Ectodermal cell (in vitro differentiated cells): ENCODE measurements at regions not wholly inside any gene's neighbourhood (a gene's known extent, or its start where the extent isn't known, plus 50 kb on each side); places are given as distances from the start of the nearest gene placed in this dataset.
"Not testable (repeated sequence)": the region's sequence is repeated elsewhere in the genome, so short reads cannot be mapped to it uniquely, and the experiment has no call there.

Experiments used
- H3K27ac ChIP-seq: 2 replicates; pipeline ENCODE4 v1.7.0; 2013; ENCODE audit warnings: mild to moderate bottlenecking, low read depth, low read length; ENCODE audit not compliant: insufficient read depth, poor library complexity, severe bottlenecking
- H3K27me3 ChIP-seq: 2 replicates; pipeline ENCODE4 v1.7.0; 2013; ENCODE audit warnings: mild to moderate bottlenecking, low read length; ENCODE audit not compliant: insufficient read depth, control insufficient read depth, poor library complexity, severe bottlenecking
- H3K36me3 ChIP-seq: one replicate; pipeline ENCODE4 v1.7.0; 2013; ENCODE audit warnings: low read length; ENCODE audit not compliant: control insufficient read depth, insufficient read depth
- H3K4me1 ChIP-seq: one replicate; pipeline ENCODE4 v1.7.0; 2013; ENCODE audit warnings: low read length; ENCODE audit not compliant: control insufficient read depth, insufficient read depth
- H3K4me3 ChIP-seq: 2 replicates; pipeline ENCODE4 v1.7.0; 2013; ENCODE audit warnings: low read depth, low read length, control low read depth; ENCODE audit not compliant: insufficient read depth
- H3K9me3 ChIP-seq: 2 replicates; pipeline ENCODE4 v1.7.0; 2013; ENCODE audit warnings: mild to moderate bottlenecking, low read length, moderate library complexity; ENCODE audit not compliant: control insufficient read depth
- WGBS, 2 experiments: methylation state at CpG; one replicate each; pipeline ENCODE4 v1.1.7; 2013; ENCODE audit warnings: missing lambda C conversion rate in 2 of 2; 5-methylcytosine and 5-hydroxymethylcytosine counted together

DNA sequence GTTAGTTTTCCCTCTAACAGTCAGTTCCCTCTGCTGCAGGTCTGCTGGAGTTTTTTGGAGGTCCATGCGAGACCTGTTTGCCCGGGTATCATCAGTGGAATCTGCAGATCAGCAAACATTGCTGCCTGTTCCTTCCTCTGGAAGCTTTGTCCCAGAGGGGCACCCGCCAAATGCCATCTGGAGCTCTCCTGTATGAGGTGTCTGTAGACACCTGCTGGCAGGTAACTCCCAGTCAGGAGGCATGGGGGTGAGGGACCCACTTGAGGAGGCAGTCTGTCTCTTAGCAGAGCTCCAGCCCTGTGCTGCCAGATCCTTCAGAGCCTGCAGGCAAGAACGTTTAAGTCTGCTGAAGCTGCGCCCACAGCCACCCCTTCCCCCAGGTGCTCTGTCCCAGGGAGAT lies 884.3 kb upstream of the GRIA3 start:
- not testable (repeated sequence) for H3K27me3 ChIP-seq, H3K9me3 ChIP-seq, H3K36me3 ChIP-seq, H3K27ac ChIP-seq, H3K4me3 ChIP-seq, H3K4me1 ChIP-seq
- 91 to 94% methylated on average over 3 to 5 of the region's 5 CpGs for WGBS, 2 experiments

DNA sequence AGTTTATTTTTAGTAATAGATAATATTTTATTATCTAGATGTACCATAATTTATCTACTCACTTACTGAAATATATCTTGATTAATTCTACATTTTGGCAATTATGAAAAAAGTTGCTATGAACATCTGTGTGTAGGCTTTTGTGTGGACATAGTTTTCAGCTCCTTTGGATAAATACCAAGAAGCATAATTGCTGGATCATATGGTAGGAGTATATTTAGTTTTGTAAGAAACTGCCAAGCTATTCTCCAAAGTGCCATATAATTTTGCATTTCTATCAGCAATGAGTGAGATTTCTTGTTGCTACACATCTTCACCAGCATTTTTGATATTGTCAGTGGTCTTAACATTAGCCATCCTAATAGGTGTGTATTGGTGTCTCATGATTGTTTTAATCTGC lies 882.6 kb upstream of the GRIA3 start:
- Histone ChIP-seq H3K36me3 (no peaks in the 10 kb centered on the region), H3K4me3 (no peak overlapping the region), H3K27ac (no peak overlapping the region), H3K27me3 (no peaks in the 10 kb centered on the region), H3K4me1 (no peaks in the 10 kb centered on the region), H3K9me3 (no peaks in the 10 kb centered on the region)

DNA sequence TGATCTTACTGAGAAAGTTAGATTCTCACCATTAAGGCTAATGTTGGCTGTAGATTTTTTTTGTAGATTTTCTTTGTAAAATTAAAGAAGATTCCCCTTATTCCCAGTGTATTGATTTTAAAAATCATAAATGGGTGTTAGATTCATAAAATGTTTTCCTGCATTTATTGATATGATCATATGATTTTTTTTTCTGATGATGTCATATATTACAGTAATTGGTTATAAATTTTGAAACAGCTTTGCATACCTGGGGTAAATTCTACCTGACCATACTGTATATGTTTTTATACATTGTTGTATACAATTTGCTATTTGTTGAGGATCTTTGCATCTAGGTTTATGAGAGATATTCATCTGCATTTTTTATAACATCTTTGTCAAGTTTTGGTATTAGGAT lies 880.3 kb upstream of the GRIA3 start:
- Histone ChIP-seq H3K4me1 (no peaks in the 10 kb centered on the region), H3K27me3 (no peaks in the 10 kb centered on the region), H3K4me3 (no peak overlapping the region), H3K9me3 (no peaks in the 10 kb centered on the region), H3K36me3 (no peaks in the 10 kb centered on the region), H3K27ac (no peak overlapping the region)

DNA sequence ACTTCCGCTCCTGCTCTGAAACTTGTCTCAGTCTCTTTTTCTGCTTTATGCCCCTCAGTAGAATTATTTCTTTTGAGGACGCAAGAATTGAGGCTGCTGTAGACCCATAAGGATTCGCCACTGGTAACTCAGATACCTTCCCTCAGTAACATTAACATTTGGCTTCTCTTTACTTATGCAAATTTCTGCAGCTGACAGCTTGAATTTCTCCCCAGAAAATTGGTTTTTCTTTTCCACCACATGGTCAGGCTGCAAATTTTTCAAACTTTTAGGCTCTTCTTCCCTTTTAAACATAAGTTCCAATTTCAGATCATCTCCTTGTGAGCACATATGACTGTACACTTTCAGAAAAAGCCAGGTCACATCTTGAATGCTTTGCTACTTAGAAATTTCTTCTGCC lies 839.3 kb upstream of the GRIA3 start:
- H3K4me1 ChIP-seq, result no peaks in the 10 kb centered on the region
- WGBS, 2 experiments, result 87 to 88% methylated on average over 3 of the region's 3 CpGs
- no peak overlapping the region for H3K27ac ChIP-seq
- H3K27me3 ChIP-seq, result no peaks in the 10 kb centered on the region
- no peaks in the 10 kb centered on the region for H3K36me3 ChIP-seq
- H3K9me3 ChIP-seq, result no peaks in the 10 kb centered on the region
- no peak overlapping the region for H3K4me3 ChIP-seq

DNA sequence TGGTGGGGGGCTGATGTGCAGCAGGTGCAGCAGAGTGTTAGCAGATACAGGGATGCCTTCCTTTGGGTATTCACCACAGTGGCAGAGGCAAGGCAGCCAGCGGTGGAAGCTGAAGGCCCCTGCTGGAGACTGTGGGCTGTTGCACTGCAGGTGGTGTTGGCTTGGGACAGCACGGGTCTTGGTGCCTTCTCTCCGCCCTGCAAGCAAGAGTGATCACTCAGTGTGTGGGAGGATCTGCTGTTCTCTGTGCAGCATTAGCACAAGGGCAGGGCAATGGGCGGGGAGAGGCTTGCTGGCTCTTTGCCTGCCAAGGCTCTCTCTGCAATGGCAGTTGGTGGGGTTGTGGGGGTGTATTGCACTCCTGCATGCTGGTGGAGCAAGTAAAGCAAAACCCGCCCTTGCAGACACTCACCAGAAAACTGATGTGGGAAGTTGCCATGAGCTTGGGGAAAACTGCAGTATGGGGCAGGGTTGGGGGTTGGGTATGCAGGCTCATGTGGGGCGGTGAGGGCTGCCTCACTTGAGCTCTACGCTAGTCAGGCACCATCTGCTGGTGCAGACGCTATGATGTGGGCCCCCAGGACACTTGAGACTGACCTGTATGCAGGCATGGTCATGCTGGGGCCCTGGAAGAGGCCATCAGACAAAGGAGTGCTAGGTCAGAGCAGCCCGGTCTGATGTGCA lies 820.8 kb upstream of the GRIA3 start:
- H3K27me3 ChIP-seq, result no peaks in the 10 kb centered on the region
- 70 to 73% methylated on average over 9 of the region's 9 CpGs for WGBS, 2 experiments
- H3K36me3 ChIP-seq, result no peaks in the 10 kb centered on the region

DNA sequence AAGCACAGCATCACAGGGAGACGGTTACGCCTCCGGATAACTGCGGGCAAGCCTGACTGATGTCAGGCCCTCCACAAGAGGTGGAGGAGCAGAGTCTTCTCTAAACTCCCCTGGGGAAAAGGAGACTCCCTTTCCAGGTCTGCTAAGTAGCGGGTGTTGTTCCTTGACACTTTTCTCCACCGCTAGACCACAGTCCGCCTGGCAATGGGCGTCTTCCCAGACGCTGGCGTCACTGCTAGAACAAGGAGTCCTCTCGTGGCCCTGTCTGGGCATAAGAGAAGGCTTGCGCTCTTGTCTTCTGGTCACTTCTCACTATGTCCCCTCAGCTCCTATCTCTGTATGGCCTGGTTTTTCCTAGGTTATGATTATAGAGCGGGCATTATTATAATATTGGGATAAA lies 808.5 kb upstream of the GRIA3 start:
- not testable (repeated sequence) for H3K27ac ChIP-seq, H3K9me3 ChIP-seq
- 97 to 99% methylated on average over 10 to 12 of the region's 13 CpGs for WGBS, 2 experiments

More for the DNA sequence above, 820.8 kb upstream of the GRIA3 start:
- Histone ChIP-seq H3K4me1 (no peaks in the 10 kb centered on the region), H3K27ac (no peak overlapping the region), H3K4me3 (no peak overlapping the region), H3K9me3 (no peaks in the 10 kb centered on the region)

DNA sequence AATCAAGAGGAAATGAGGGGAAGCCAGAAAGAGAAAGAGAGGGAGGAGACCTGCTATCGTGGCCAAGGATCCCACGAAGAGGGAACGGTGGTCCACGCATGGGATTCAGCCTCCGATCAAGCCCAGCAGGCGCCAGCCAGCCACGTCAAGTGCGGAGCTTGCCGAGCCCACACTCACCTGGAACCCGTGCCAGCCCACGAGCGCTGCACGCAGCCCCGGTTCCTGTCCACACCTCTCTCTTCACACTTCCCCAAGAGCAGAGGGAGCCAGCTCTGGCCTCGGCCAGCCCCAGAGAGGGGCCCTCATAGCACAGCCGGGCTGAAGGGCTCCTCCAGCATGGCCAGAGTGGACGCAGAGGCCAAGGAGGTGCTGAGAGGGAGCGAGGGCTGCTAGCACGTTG lies 795.1 kb upstream of the GRIA3 start:
- no peak overlapping the region for H3K4me3 ChIP-seq
- H3K27me3 ChIP-seq, result no peaks in the 10 kb centered on the region
- 98% methylated on average over 14 to 17 of the region's 19 CpGs for WGBS, 2 experiments
- H3K36me3 ChIP-seq, result no peaks in the 10 kb centered on the region
- H3K27ac ChIP-seq, result no peak overlapping the region
- no peaks in the 10 kb centered on the region for H3K9me3 ChIP-seq
- no peaks in the 10 kb centered on the region for H3K4me1 ChIP-seq

More for the DNA sequence above, 808.5 kb upstream of the GRIA3 start:
- H3K36me3 ChIP-seq, H3K4me1 ChIP-seq, H3K27me3 ChIP-seq, H3K4me3 ChIP-seq: not testable (repeated sequence)

DNA sequence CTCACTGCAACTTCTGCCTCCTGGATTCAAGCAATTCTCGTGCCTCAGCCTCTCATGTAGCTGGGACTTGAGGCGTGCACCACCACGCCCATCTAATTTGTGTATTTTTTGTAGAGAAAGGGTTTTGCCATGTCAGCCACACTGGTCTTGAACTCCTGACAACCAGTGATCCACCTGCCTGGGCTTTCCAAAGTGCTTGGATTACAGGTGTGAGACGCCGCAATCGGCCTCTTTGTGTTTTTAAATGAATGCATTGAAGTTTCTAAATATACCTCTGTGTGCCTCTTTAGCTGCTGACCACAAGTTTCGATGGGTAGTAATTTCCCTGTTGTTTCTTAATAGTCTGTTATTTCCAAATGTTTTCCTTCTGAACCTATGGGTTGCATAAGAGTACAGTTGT lies 765.3 kb upstream of the GRIA3 start:
- H3K4me1 ChIP-seq, result no peaks in the 10 kb centered on the region
- no peaks in the 10 kb centered on the region for H3K36me3 ChIP-seq
- 89 to 98% methylated on average over 6 to 7 of the region's 7 CpGs for WGBS, 2 experiments
- H3K9me3 ChIP-seq, result no peaks in the 10 kb centered on the region
- no peak overlapping the region for H3K4me3 ChIP-seq
- no peak overlapping the region for H3K27ac ChIP-seq
- no peaks in the 10 kb centered on the region for H3K27me3 ChIP-seq

DNA sequence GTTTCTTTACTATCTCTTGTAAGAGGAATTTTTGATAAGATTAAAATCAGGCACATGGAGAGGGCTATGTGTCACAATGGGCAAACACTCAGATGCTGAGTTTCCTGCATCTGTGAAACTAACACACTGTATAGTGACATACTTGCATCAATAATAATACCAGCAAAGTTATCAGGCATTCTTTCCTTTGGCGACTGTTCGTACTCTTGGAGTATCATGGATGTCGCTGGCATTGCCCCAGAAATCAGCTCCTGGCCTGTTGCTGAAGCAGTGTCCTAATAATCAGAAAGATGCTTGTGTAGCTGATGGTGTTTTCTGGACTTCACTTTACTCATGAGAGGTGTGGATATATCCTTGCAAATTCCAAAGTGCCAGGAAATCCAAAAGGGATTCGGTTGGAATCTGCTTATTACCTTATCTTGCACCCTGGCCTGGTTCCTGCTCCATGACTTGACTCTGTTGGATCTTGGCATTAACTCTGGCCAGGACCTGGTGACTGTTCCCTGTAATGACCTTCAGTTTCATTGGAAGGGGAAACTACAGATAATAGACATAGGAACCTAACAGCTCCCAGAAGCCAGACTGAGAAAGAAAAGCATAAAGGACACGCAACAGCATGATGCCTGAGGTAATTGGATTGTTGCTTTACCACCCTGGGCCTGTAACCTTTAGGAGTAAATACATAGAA lies 762.5 kb upstream of the GRIA3 start:
- H3K36me3 ChIP-seq, result no peaks in the 10 kb centered on the region
- no peaks in the 10 kb centered on the region for H3K4me1 ChIP-seq
- H3K4me3 ChIP-seq, result no peak overlapping the region
- 91 to 94% methylated on average over 5 of the region's 5 CpGs for WGBS, 2 experiments
- no peaks in the 10 kb centered on the region for H3K9me3 ChIP-seq
- no peaks in the 10 kb centered on the region for H3K27me3 ChIP-seq
- no peak overlapping the region for H3K27ac ChIP-seq

DNA sequence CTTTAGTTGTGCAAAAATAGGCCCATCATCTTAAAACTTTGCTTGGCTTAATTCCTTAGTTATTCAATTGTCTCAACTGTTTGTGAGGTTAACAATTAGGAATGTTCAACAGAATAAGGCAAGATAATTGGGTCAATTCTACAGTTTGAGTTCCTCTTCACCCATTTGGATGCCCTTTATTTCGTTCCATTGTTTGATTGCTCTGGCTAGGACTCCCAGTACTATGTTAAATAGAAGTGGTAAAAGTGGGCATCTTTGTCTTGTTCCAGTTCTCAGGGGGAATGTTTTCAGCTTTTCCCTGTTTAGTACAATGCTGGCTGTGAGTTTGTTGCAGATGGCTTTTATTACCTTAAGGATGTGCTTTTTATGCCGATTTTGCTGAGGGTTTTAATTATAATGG lies 761.5 kb upstream of the GRIA3 start:
- Histone ChIP-seq H3K27ac (no peak overlapping the region), H3K4me1 (no peaks in the 10 kb centered on the region), H3K9me3 (no peaks in the 10 kb centered on the region), H3K36me3 (no peaks in the 10 kb centered on the region), H3K27me3 (no peaks in the 10 kb centered on the region), H3K4me3 (no peak overlapping the region)
- WGBS, 2 experiments, result 90 to 93% methylated on average over 2 of the region's 2 CpGs
